RWPE2 (cell line): ENCODE measurements at regions not wholly inside any gene's neighbourhood (a gene's known extent, or its start where the extent isn't known, plus 50 kb on each side); places are given as distances from the start of the nearest gene placed in this dataset.

ENCODE experiments used
- ATAC-seq: fragments of 200-7000 bp; cut with Tn5 transposase; 3 replicates; pipeline ENCODE4 v1.9.1; 2021; ENCODE audit warnings: low read depth
- DNase-seq: peaks from one replicate; pipeline ENCODE4 v3.0.0-alpha.2; 2020; ENCODE audit warnings: low spot score
- H3K27ac ChIP-seq: fragments of 450-650 bp; 2 replicates; pipeline ENCODE4 v1.5.1; 2017; ENCODE audit warnings: mild to moderate bottlenecking; ENCODE audit not compliant: poor library complexity, severe bottlenecking
- H3K27me3 ChIP-seq: fragments of 250-450 bp; sonication (Bioruptor Pico); 2 replicates; pipeline ENCODE4 v1.5.1; 2021; ENCODE audit warnings: mild to moderate bottlenecking, moderate library complexity; ENCODE audit not compliant: insufficient read depth, poor library complexity, severe bottlenecking
- H3K36me3 ChIP-seq: fragments of 250-450 bp; sonication (Bioruptor Pico); 2 replicates; pipeline ENCODE4 v1.5.1; 2020; ENCODE audit warnings: low read depth, mild to moderate bottlenecking, moderate library complexity
- H3K4me1 ChIP-seq: fragments of 250-450 bp; sonication (Bioruptor Pico); 2 replicates; pipeline ENCODE4 v1.5.1; 2021; ENCODE audit warnings: mild to moderate bottlenecking, moderate library complexity; ENCODE audit not compliant: insufficient read depth, poor library complexity, severe bottlenecking
- H3K4me3 ChIP-seq: fragments of 250-450 bp; sonication (Bioruptor Pico); 2 replicates; pipeline ENCODE4 v1.5.1; 2021; ENCODE audit warnings: mild to moderate bottlenecking, moderate library complexity; ENCODE audit not compliant: severe bottlenecking
- H3K9me3 ChIP-seq: fragments of 250-450 bp; sonication (Bioruptor Pico); 2 replicates; pipeline ENCODE4 v1.5.1; 2021; ENCODE audit warnings: mild to moderate bottlenecking, moderate library complexity; ENCODE audit not compliant: severe bottlenecking
- CTCF ChIP-seq: fragments of 450-650 bp; IDR thresholded peaks from one replicate; pipeline ENCODE4 v1.5.1; 2017; ENCODE audit warnings: mild to moderate bottlenecking, moderate library complexity; ENCODE audit not compliant: poor library complexity, severe bottlenecking

DNA sequence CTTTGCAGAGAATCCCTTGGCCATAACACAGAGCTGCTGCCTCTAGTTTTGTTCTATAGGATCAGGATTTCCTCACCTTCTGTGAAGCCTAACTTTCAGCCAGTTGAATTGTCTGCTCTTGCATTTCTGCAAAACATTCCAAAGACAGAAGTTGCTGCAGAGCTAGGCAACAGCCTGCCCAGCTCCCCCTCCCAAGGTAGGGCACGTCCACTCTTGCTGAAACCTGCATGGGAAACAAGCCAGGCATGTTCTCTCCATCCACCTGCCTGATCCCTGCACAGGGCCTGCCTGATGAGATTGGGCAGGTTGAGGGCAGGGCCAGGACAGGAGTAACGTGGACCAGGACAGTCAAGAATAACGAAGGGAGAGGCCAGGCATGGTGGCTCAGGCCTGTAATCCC lies 58.9 kb upstream of the NAA20 start:
- ATAC-seq: peak; percentile 83
- Histone ChIP-seq H3K36me3 (0 out of 2 replicates have a peak, but pooled peaks cover 6% of the 10 kb centered on the region), H3K27me3 (no peaks in the 10 kb centered on the region), H3K27ac (peak overlapping the region; percentile 25), H3K4me3 (no peak overlapping the region), H3K9me3 (no peaks in the 10 kb centered on the region), H3K4me1 (peaks cover 9% of the 10 kb centered on the region)
- DNase-seq: no peak
- no peak for TF ChIP-seq CTCF

- H3K9me3 ChIP-seq: no peaks in the 10 kb centered on the region
- no peak for ATAC-seq
These were observed 58.2 kb upstream of the NAA20 start for GRCh38 chr20:19958928-19959327.

GRCh38 chr20:19960745-19961144 lies 56.4 kb upstream of the NAA20 start:
- no peak overlapping the region for H3K27ac ChIP-seq
- DNase-seq (no peak), ATAC-seq (no peak)
- no peak overlapping the region for H3K4me3 ChIP-seq
- H3K36me3 ChIP-seq: 0 out of 2 replicates have a peak, but pooled peaks cover 9% of the 10 kb centered on the region
- no peak for TF ChIP-seq CTCF
- H3K9me3 ChIP-seq: no peaks in the 10 kb centered on the region
- no peaks in the 10 kb centered on the region for H3K27me3 ChIP-seq
- H3K4me1 ChIP-seq: peaks cover 16% of the 10 kb centered on the region

More at GRCh38 chr20:19958928-19959327, 58.2 kb upstream of the NAA20 start:
- no peak overlapping the region for H3K4me3 ChIP-seq
- no peaks in the 10 kb centered on the region for H3K27me3 ChIP-seq
- H3K4me1 ChIP-seq: peaks cover 9% of the 10 kb centered on the region
- no peak for TF ChIP-seq CTCF
- DNase-seq: no peak
- H3K36me3 ChIP-seq: 0 out of 2 replicates have a peak, but pooled peaks cover 6% of the 10 kb centered on the region
- H3K27ac ChIP-seq: peak overlapping the region; percentile 25

GRCh38 chr20:19961293-19961692 lies 55.9 kb upstream of the NAA20 start:
- 0 out of 2 replicates have a peak, but pooled peaks cover 9% of the 10 kb centered on the region for H3K36me3 ChIP-seq
- ATAC-seq (no peak), DNase-seq (no peak)
- no peaks in the 10 kb centered on the region for H3K9me3 ChIP-seq
- H3K27ac ChIP-seq: no peak overlapping the region
- peaks cover 16% of the 10 kb centered on the region for H3K4me1 ChIP-seq
- no peaks in the 10 kb centered on the region for H3K27me3 ChIP-seq
- no peak for TF ChIP-seq CTCF
- H3K4me3 ChIP-seq: no peak overlapping the region

DNA sequence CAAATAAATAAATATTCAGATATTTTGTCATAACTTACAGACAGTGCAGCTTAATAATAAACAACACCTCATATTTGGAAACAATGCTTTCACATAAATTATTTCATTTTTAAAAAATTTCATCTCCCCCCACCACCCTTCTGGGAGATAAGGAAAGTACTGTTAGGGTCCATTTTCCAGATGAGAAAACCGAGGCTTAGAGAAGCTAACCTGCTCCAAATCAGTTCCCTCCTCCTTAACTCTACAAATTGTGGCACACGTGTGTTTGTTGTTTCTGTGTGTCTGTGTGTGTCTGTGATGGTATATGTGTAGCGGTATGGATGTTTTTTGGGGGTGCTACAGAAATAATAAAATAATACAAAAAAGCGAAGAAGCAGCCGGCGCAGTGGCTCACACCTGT lies 54.2 kb upstream of the NAA20 start:
- no peak overlapping the region for H3K27ac ChIP-seq
- 0 out of 2 replicates have a peak, but pooled peaks cover 3% of the 10 kb centered on the region for H3K36me3 ChIP-seq
- peaks cover 12% of the 10 kb centered on the region for H3K4me1 ChIP-seq
- ATAC-seq (no peak), DNase-seq (no peak)
- no peak for TF ChIP-seq CTCF
- no peaks in the 10 kb centered on the region for H3K9me3 ChIP-seq
- H3K4me3 ChIP-seq: no peak overlapping the region
- H3K27me3 ChIP-seq: no peaks in the 10 kb centered on the region
